Osteoblast (primary cell): ENCODE measurements at regions not wholly inside any gene's neighbourhood (a gene's known extent, or its start where the extent isn't known, plus 50 kb on each side); places are given as distances from the start of the nearest gene placed in this dataset.
"Not testable (repeated sequence)": the region's sequence is repeated elsewhere in the genome, so short reads cannot be mapped to it uniquely, and the experiment has no call there.

ENCODE experiments used
- DNase-seq: peaks from one replicate; pipeline ENCODE4 v3.0.0; 2011; ENCODE audit warnings: low spot score, mixed read lengths; ENCODE audit not compliant: insufficient read length; ENCODE audit errors: missing footprints
- H2AFZ ChIP-seq: 2 replicates; pipeline ENCODE4 v1.6.0; 2011; ENCODE audit warnings: mild to moderate bottlenecking, low read length
- H3K27ac ChIP-seq: 2 replicates; pipeline ENCODE4 v1.5.1; 2011; ENCODE audit warnings: mild to moderate bottlenecking, low read depth, low read length, moderate library complexity
- H3K27me3 ChIP-seq: 2 replicates; pipeline ENCODE4 v1.6.0; 2012; ENCODE audit warnings: mild to moderate bottlenecking, control low read depth, inconsistent platforms, low read length, moderate library complexity; ENCODE audit not compliant: insufficient read depth
- H3K36me3 ChIP-seq: 2 replicates; pipeline ENCODE4 v1.5.1; 2011; ENCODE audit warnings: mild to moderate bottlenecking, low read length, control low read depth, moderate library complexity; ENCODE audit not compliant: insufficient read depth
- H3K4me1 ChIP-seq: 2 replicates; pipeline ENCODE4 v1.5.1; 2011; ENCODE audit warnings: mild to moderate bottlenecking, low read length, control low read depth, moderate library complexity; ENCODE audit not compliant: insufficient read depth
- H3K4me2 ChIP-seq: 2 replicates; pipeline ENCODE4 v1.6.0; 2011; ENCODE audit warnings: mild to moderate bottlenecking, low read length; ENCODE audit not compliant: insufficient read depth
- H3K4me3 ChIP-seq: fragments of 200-600 bp; sonication (generic); 3 replicates; pipeline ENCODE4 v1.5.1; 2012; ENCODE audit warnings: mild to moderate bottlenecking, low read length, inconsistent platforms; ENCODE audit not compliant: insufficient read depth
- H3K79me2 ChIP-seq: 2 replicates; pipeline ENCODE4 v1.6.0; 2012; ENCODE audit warnings: mild to moderate bottlenecking, low read length, control low read depth, inconsistent platforms; ENCODE audit not compliant: insufficient read depth
- H3K9me3 ChIP-seq: 2 replicates; pipeline ENCODE4 v1.5.1; 2011; ENCODE audit warnings: low read depth, low read length, control low read depth
- H4K20me1 ChIP-seq: 2 replicates; pipeline ENCODE4 v1.6.0; 2012; ENCODE audit warnings: mild to moderate bottlenecking, low read length, control low read depth; ENCODE audit not compliant: insufficient read depth
- TF ChIP-seq, protein P1 (sequence below): IDR thresholded peaks from 2 replicates; pipeline ENCODE4 v1.5.1; 2011; ENCODE audit warnings: mild to moderate bottlenecking, low read depth, low read length, moderate library complexity; ENCODE audit errors: extremely low read depth

DNA sequence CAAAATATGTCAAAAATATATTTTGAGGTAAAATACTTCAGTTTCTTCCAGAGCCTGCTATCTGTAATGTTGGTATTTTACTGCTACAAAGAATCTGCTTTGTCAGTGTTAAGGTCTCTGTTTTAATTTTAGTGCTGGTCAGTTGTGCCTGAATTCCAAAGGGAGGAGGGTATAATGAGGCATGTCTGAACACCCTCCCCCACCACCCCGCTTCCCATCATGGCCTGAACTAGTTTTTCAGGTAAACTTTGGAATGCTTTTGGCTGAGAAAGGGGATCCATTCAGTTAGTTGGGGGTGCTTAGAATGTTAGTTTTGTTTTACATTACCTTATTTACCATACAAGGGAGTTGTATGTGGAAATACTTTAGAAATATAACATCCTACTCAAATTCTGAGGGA lies 158.5 kb downstream of the MID1IP1 start:
- TF ChIP-seq, protein P1, sequence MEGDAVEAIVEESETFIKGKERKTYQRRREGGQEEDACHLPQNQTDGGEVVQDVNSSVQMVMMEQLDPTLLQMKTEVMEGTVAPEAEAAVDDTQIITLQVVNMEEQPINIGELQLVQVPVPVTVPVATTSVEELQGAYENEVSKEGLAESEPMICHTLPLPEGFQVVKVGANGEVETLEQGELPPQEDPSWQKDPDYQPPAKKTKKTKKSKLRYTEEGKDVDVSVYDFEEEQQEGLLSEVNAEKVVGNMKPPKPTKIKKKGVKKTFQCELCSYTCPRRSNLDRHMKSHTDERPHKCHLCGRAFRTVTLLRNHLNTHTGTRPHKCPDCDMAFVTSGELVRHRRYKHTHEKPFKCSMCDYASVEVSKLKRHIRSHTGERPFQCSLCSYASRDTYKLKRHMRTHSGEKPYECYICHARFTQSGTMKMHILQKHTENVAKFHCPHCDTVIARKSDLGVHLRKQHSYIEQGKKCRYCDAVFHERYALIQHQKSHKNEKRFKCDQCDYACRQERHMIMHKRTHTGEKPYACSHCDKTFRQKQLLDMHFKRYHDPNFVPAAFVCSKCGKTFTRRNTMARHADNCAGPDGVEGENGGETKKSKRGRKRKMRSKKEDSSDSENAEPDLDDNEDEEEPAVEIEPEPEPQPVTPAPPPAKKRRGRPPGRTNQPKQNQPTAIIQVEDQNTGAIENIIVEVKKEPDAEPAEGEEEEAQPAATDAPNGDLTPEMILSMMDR, result no peak
- Histone ChIP-seq H3K27ac (no peak overlapping the region), H3K79me2 (no peaks in the 10 kb centered on the region), H3K4me3 (no peak overlapping the region), H3K4me2 (no peak overlapping the region), H3K36me3 (no peaks in the 10 kb centered on the region), H2AFZ (no peak overlapping the region), H3K9me3 (peaks cover 3% of the 10 kb centered on the region), H3K27me3 (peaks cover 4% of the 10 kb centered on the region), H4K20me1 (no peaks in the 10 kb centered on the region), H3K4me1 (no peaks in the 10 kb centered on the region)
- no peak for DNase-seq

DNA sequence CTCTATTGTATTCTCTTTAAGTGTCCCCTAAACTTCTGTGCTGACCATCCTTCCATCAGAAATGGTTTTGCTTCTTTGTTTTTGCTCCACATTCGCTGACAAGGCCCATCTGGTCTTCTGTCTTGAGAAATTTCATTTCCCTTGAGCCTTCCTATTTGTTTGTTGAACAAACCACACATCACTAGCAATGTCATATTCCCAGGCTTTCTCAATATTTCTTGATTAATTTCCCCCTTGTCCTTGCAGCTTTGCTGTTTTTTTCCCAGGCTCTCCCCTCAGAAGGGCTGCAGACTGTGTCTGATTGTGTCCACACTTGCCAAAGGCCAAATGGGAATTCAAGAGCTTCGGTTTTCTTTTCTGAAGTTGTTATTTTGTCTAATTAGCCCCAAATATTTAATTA lies 158.9 kb downstream of the MID1IP1 start:
- H3K36me3 ChIP-seq, result no peaks in the 10 kb centered on the region
- H3K27ac ChIP-seq, result no peak overlapping the region
- H2AFZ ChIP-seq, result no peak overlapping the region
- H3K27me3 ChIP-seq, result peaks cover 4% of the 10 kb centered on the region
- H3K4me3 ChIP-seq, result no peak overlapping the region
- no peak overlapping the region for H3K4me2 ChIP-seq
- TF ChIP-seq, protein P1, result no peak
- H3K4me1 ChIP-seq, result no peaks in the 10 kb centered on the region
- H3K9me3 ChIP-seq, result peaks cover 3% of the 10 kb centered on the region
- DNase-seq, result no peak
- H4K20me1 ChIP-seq, result no peaks in the 10 kb centered on the region
- H3K79me2 ChIP-seq, result no peaks in the 10 kb centered on the region

DNA sequence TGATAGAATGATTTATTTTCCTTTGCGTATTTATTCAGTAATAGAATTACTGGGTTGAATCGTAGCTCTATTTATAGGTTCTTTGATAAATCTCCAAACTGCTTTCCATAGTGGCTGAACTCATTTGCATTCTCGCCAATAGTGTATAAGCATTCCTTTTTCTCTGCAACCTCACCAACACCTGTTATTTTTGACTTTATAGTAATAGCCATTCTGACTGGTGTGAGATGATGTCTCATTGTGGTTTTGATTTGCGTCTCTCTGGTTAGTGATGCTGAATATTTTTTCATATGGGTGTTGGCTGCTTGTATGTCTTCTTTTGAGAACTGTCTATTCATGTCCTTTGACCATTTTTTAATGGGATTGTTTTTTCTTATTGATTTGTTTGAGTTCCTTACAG lies 160.7 kb downstream of the MID1IP1 start:
- Histone ChIP-seq H3K4me2 (no peak overlapping the region), H3K4me3 (no peak overlapping the region), H3K36me3 (no peaks in the 10 kb centered on the region), H3K4me1 (no peaks in the 10 kb centered on the region), H3K27ac (no peak overlapping the region), H3K9me3 (peaks cover 3% of the 10 kb centered on the region), H4K20me1 (no peaks in the 10 kb centered on the region), H3K27me3 (peaks cover 7% of the 10 kb centered on the region), H2AFZ (no peak overlapping the region), H3K79me2 (no peaks in the 10 kb centered on the region)
- TF ChIP-seq, protein P1, result no peak
- no peak for DNase-seq

DNA sequence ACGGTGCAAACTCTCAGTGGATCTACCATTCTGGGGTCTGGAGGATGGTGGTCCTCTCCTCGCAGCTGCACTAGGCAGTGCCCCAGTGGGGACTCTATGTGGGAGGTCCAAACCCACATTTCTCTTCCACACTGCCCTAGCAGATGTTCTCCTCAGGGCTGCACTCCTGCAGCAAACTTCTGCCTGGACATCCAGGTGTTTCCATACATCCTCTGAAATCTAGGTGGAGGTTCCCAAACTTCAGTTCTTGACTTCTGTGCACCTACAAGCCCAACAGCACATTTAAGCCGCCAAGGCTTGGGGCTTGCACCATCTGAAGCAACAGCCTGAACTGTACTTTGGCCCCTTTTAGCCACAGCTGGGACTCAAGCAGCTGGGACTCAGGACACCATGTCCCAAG lies 162.0 kb downstream of the MID1IP1 start:
- H4K20me1 ChIP-seq, H3K4me2 ChIP-seq, H3K9me3 ChIP-seq, H3K27ac ChIP-seq, H2AFZ ChIP-seq, H3K27me3 ChIP-seq, H3K79me2 ChIP-seq, H3K36me3 ChIP-seq, H3K4me1 ChIP-seq, H3K4me3 ChIP-seq, DNase-seq: not testable (repeated sequence)
